ENCODE measurements at regions not wholly inside any gene's neighbourhood (a gene's known extent, or its start where the extent isn't known, plus 50 kb on each side); places are given as distances from the start of the nearest gene placed in this dataset.

- no peaks in the 10 kb centered on the region for H3K4me1 ChIP-seq
- no peak overlapping the region for H3K27ac ChIP-seq
- peaks cover 0 to 61% (median 5%) of the 10 kb centered on the region in 7 donors for H3K27me3 ChIP-seq (replicated peaks in 1 of 7)
- 70 to 80% (median 78%) methylated on average over 7 of the region's 7 CpGs for WGBS, 5 donors
- no peak overlapping the region for H3K4me3 ChIP-seq
- no peaks in the 10 kb centered on the region for H3K9me3 ChIP-seq
- no peak for TF ChIP-seq CTCF (IDR thresholded peaks at IDR 0.05 in 8 of 11, conservative IDR thresholded peaks at IDR 0.05 in 3 of 11)
- TF ChIP-seq POLR2A (IDR thresholded peaks at IDR 0.05) = no peak
- no peak for TF ChIP-seq POLR2AphosphoS5 (IDR thresholded peaks at IDR 0.05)
- intact Hi-C loops (cut with DNase I; ENCODE audit: low total_unique reads) = no loop called here
- no peak for DNase-seq
- no peaks in the 10 kb centered on the region for H3K36me3 ChIP-seq
Measured at GRCh38 chr12:112611908-112612307, 179.6 kb upstream of the RPH3A start.

GRCh38 chr12:112615196-112615595 is 176.4 kb upstream of the RPH3A start:
- H3K36me3 ChIP-seq = no peaks in the 10 kb centered on the region
- no peaks in the 10 kb centered on the region for H3K4me1 ChIP-seq
- WGBS, 5 donors = 69 to 79% (median 72%) methylated on average over 4 of the region's 4 CpGs
- no peak for DNase-seq
- H3K4me3 ChIP-seq = no peak overlapping the region
- H3K27ac ChIP-seq = no peak overlapping the region
- no peak for TF ChIP-seq POLR2AphosphoS5 (IDR thresholded peaks at IDR 0.05)
- TF ChIP-seq CTCF (IDR thresholded peaks at IDR 0.05 in 8 of 11, conservative IDR thresholded peaks at IDR 0.05 in 3 of 11) = no peak
- H3K9me3 ChIP-seq = no peaks in the 10 kb centered on the region
- H3K27me3 ChIP-seq (replicated peaks in 1 of 7) = peaks cover 0 to 69% (median 5%) of the 10 kb centered on the region in 7 donors
- intact Hi-C loops (cut with DNase I; ENCODE audit: low total_unique reads) = no loop called here

GRCh38 chr12:112616469-112617152 is 174.9 kb upstream of the RPH3A start:
- intact Hi-C loops (cut with DNase I; ENCODE audit: low total_unique reads) = no loop called here
- WGBS, 5 donors = 0 to 8% (median 4%) methylated on average over 2 of the region's 2 CpGs

GRCh38 chr12:112617153-112617505 is 174.4 kb upstream of the RPH3A start:
- TF ChIP-seq CTCF (IDR thresholded peaks at IDR 0.05 in 8 of 11, conservative IDR thresholded peaks at IDR 0.05 in 3 of 11) = no peak
- TF ChIP-seq POLR2AphosphoS5 (IDR thresholded peaks at IDR 0.05) = no peak
- TF ChIP-seq POLR2A (IDR thresholded peaks at IDR 0.05) = no peak
- 14 to 25% (median 18%) methylated on average over 3 of the region's 3 CpGs for WGBS, 5 donors
- Histone ChIP-seq H3K9me3 (no peaks in the 10 kb centered on the region), H3K36me3 (no peaks in the 10 kb centered on the region), H3K4me1 (no peaks in the 10 kb centered on the region), H3K4me3 (no peak overlapping the region), H3K27ac (no peak overlapping the region), H3K27me3 (replicated peaks in 1 of 7) (peaks cover 0 to 61% (median 5%) of the 10 kb centered on the region in 7 donors)
- intact Hi-C loops (cut with DNase I; ENCODE audit: low total_unique reads) = no loop called here
- no peak for DNase-seq

More at GRCh38 chr12:112616469-112617152, 174.9 kb upstream of the RPH3A start:
- Histone ChIP-seq H3K4me1 (no peaks in the 10 kb centered on the region), H3K27ac (no peak overlapping the region), H3K27me3 (replicated peaks in 1 of 7) (peaks cover 0 to 63% (median 5%) of the 10 kb centered on the region in 7 donors), H3K9me3 (no peaks in the 10 kb centered on the region), H3K4me3 (no peak overlapping the region), H3K36me3 (no peaks in the 10 kb centered on the region)
- TF ChIP-seq CTCF (IDR thresholded peaks at IDR 0.05 in 8 of 11, conservative IDR thresholded peaks at IDR 0.05 in 3 of 11) = no peak
- TF ChIP-seq POLR2AphosphoS5 (IDR thresholded peaks at IDR 0.05) = no peak
- TF ChIP-seq POLR2A (IDR thresholded peaks at IDR 0.05) = no peak
- DNase-seq = no peak
